GM21717 (cell line): ENCODE measurements at regions not wholly inside any gene's neighbourhood (a gene's known extent, or its start where the extent isn't known, plus 50 kb on each side); places are given as distances from the start of the nearest gene placed in this dataset.
"Not testable (repeated sequence)": the region's sequence is repeated elsewhere in the genome, so short reads cannot be mapped to it uniquely, and the experiment has no call there.

Experiments
- ATAC-seq: cut with Tn5 transposase; IDR thresholded peaks from one replicate; pipeline ENCODE4 v1.9.1; 2021; ENCODE audit warnings: mild to moderate bottlenecking, moderate library complexity; ENCODE audit not compliant: unreplicated experiment

DNA sequence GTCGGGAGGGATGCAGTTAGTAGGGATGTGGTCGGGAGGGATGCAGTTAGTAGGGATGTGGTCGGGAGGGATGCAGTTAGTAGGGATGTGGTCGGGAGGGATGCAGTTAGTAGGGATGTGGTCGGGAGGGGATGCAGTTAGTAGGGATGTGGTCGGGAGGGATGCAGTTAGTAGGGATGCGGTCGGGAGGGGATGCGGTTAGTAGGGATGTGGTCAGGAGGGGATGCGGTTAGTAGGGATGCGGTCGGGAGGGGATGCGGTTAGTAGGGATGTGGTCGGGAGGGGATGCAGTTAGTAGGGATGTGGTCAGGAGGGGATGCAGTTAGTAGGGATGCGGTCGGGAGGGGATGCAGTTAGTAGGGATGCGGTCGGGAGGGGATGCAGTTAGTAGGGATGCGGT, 96.2 kb downstream of the BDH1 start:
- ATAC-seq = not testable (repeated sequence)

GRCh38 chr3:197458906-197459470, 96.8 kb downstream of the BDH1 start:
- ATAC-seq = no peak

DNA sequence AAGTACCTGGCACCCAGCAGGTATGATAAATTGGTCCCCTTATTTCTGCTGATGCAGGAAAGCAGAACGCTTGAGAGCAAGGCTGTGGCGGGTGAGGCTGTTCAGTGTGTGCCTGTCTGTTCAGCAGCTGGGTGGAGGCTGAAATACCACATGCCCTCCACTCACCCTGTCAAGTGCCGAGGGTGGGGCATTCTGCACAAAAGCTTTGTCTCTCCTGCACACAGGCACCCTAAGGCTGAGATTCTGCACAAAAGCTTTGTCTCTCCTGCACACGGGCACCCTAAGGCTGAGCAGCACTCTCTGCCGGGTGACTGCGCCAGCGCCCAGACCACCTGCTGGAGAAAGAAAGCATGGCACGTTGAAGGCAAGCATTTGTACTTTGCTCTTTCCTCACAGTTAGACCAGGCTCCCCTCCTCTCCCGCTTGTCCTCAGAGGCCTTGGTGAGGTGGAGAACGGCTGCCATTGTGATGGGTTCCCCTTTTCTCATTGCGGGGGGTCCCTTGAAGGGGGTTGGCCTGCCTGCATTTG, 97.5 kb downstream of the BDH1 start:
- ATAC-seq = no peak

DNA sequence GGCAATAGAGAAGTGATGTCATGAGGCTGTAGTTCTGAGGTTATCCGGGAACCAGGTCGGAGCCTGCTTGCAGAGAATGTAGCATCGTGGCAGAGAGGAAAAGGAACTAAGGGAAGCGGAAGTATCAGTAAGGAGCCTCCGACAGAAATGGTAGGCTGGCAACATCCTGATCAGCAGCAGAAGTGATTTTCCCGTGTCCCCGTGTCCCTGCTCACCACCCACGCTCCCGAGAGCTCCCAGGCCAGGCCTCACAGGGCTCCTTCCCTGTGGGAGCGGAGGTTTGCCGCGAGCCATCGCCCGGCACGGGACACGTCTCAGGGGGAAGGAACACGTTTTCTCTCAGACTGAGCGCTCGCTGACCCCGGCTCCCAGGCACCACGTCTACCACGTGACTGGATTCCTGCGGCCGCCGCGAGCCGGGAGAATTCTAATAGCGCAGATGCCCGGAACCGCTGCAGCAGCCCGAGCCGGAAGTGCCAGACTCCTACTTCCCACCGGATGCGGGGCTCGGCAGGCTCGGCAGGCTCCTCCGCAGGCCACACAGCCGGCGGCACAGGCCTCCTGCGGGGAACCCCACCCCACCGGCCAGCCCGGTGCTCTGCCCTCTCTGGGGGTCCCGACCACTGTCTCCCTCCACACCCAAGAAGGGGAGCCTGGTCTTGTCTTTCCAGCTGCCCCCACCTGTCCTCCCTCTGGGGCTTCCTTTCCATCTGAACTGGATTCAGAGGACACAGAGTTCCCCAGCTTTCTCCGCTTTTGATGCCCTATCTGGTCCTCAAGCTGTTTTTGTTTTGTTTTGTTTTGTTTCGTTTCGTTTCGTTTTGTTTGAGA, 99.3 kb downstream of the BDH1 start:
- peak; percentile 65 for ATAC-seq

DNA sequence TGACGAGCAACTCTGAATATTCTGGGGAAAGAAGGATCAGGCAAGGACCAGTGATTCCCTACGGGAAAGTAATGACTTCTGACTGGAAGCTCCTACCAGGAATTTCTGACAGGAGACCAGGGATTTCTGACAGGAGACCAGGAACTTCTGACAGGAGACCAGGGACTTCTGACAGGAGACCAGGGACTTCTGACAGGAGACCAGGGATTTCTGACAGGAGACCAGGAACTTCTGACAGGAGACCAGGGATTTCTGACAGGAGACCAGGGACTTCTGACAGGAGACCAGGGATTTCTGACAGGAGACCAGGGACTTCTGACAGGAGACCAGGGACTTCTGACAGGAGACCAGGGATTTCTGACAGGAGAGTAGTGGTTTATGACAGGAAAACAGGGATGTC, 100.9 kb downstream of the BDH1 start:
- ATAC-seq = not testable (repeated sequence)

- ATAC-seq = no peak
Measured at GRCh38 chr3:197454014-197454413, 101.8 kb downstream of the BDH1 start.

GRCh38 chr3:197450810-197451209, 105.0 kb downstream of the BDH1 start:
- ATAC-seq = no peak

DNA sequence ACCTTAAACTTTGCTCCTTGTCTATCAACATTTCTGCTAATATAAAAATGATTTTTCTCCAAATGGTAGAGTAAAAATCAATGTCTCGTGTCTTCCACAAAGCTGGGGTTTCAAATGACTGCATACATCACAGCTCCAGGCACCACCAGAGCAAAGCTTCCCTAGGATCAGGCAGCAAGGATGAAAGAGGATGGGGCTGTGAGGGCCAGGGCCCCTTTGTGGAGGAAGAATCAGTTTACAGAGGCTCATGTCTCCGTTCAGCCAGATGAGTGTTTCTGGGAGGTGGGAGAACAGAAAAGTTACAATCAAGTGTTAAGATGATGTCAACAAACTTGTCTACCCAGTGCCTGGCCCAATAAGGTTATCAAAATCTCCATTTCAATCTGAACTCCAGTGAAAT, 105.5 kb downstream of the BDH1 start:
- no peak for ATAC-seq

DNA sequence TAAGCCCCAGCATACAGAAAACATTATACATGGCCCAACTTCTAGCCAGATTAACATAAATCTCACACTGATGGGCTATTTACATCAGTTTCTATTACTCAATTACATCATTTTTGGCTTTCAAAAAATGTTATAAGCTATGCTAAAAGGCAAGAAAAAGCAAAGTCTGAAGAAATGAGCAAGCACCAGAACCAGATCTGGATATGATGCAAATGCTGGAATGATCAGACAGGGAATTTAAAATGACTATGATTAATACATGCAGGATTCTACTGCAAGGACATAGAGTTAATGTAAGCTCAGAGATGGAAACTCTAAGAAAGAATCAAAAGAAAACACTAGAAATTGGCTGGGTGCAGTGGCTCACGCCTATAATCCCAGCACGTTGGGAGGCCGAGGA, 106.6 kb downstream of the BDH1 start:
- ATAC-seq = not testable (repeated sequence)

- ATAC-seq = not testable (repeated sequence)
Measured at GRCh38 chr3:197447781-197448180, 108.0 kb downstream of the BDH1 start.

- no peak for ATAC-seq
Measured at GRCh38 chr3:197447057-197447456, 108.7 kb downstream of the BDH1 start.

- ATAC-seq = no peak
Measured at GRCh38 chr3:197446700-197447056, 109.1 kb downstream of the BDH1 start.

- ATAC-seq = no peak
Measured at GRCh38 chr3:197445896-197446699, 109.7 kb downstream of the BDH1 start.

GRCh38 chr3:197444793-197445379, 110.9 kb downstream of the BDH1 start:
- ATAC-seq = no peak

GRCh38 chr3:197443506-197443905, 112.3 kb downstream of the BDH1 start:
- ATAC-seq = no peak

GRCh38 chr3:197440717-197441303, 115.0 kb downstream of the BDH1 start:
- ATAC-seq = no peak

GRCh38 chr3:197438906-197439305, 116.9 kb downstream of the BDH1 start:
- ATAC-seq = no peak

DNA sequence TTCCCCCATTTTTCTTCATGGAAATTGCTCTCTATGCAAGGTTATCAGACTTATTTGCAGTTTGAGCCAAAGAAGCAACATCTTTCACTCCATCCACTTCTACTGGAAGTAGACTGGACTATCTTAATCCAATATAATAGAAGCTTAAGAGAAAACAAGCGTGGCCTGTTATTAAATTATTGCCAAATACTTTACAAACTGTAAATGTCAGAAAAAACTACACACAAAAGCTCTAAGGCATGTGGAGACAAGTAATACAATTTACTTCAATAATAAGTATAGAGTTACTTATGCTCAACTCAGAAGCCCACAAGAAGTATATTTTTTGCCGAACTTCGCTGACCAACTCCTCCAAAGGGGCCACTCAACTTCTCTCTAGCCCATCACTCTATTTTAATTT, 120.3 kb downstream of the BDH1 start:
- ATAC-seq = no peak

- ATAC-seq = no peak
Measured at GRCh38 chr3:197434830-197435229, 120.9 kb downstream of the BDH1 start.

- no peak for ATAC-seq
Measured at GRCh38 chr3:197432384-197433127, 123.2 kb downstream of the BDH1 start.
